ENCODE measurements at regions not wholly inside any gene's neighbourhood (a gene's known extent, or its start where the extent isn't known, plus 50 kb on each side); places are given as distances from the start of the nearest gene placed in this dataset.

DNA sequence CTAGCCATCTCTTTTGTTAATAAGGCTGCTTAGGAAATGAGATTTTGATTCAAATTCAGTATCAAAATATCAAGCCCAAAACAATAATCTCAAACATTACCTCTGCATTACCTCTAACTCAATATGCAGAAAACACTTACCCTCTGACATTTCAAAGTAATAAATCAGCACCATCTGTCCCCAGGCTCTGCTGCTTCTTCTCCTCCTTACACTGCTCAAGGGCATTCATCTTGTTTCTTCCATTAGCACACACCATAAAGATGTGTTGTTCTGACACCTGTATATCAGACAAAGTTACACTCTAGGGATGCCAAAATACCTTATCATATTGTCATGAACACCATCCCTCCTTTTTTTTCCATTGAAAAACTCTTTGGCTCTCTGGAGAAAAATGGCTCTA is 1630.3 kb downstream of the RPA4 start:
- Histone ChIP-seq H3K36me3 (no peaks in the 10 kb centered on the region), H3K9me3 (no peaks in the 10 kb centered on the region), H3K27ac (no peak overlapping the region), H3K4me1 (no peaks in the 10 kb centered on the region), H3K4me3 (no peak overlapping the region), H3K27me3 (no peaks in the 10 kb centered on the region)
- DNase-seq: no peak
- TF ChIP-seq POLR2A (IDR thresholded peaks at IDR 0.05) (no peak), POLR2AphosphoS5 (IDR thresholded peaks at IDR 0.05) (no peak), EP300 (IDR thresholded peaks at IDR 0.05) (no peak)
- TF ChIP-seq, protein P1, sequence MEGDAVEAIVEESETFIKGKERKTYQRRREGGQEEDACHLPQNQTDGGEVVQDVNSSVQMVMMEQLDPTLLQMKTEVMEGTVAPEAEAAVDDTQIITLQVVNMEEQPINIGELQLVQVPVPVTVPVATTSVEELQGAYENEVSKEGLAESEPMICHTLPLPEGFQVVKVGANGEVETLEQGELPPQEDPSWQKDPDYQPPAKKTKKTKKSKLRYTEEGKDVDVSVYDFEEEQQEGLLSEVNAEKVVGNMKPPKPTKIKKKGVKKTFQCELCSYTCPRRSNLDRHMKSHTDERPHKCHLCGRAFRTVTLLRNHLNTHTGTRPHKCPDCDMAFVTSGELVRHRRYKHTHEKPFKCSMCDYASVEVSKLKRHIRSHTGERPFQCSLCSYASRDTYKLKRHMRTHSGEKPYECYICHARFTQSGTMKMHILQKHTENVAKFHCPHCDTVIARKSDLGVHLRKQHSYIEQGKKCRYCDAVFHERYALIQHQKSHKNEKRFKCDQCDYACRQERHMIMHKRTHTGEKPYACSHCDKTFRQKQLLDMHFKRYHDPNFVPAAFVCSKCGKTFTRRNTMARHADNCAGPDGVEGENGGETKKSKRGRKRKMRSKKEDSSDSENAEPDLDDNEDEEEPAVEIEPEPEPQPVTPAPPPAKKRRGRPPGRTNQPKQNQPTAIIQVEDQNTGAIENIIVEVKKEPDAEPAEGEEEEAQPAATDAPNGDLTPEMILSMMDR (IDR thresholded peaks at IDR 0.05): no peak
- intact Hi-C loops (cut with DNase I; ENCODE audit: low total_unique reads): no loop called here

DNA sequence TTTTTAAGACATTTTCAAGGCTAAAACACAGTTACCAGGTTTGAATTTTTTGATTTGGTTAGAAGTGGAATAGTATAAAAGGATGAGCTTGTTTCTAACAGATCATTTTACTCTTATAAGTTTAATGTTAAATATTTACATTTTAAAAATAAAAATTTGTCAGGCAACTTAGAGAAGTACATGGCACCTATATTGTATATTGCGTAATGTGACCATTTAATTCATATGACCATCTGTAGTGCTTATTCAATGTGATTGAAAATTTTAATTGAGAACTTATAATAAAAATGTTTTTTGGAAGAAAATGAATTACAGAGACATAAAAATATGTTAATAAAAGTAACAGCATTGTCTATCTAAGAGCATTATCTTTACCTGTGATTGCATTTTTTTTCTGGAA is 1632.4 kb downstream of the RPA4 start:
- Histone ChIP-seq H3K27me3 (no peaks in the 10 kb centered on the region), H3K4me3 (no peak overlapping the region), H3K36me3 (no peaks in the 10 kb centered on the region), H3K4me1 (no peaks in the 10 kb centered on the region), H3K27ac (no peak overlapping the region), H3K9me3 (no peaks in the 10 kb centered on the region)
- TF ChIP-seq POLR2AphosphoS5 (IDR thresholded peaks at IDR 0.05): no peak
- DNase-seq: no peak
- WGBS, 5 donors: 92 to 98% (median 95%) methylated on average over 1 of the region's 1 CpG
- intact Hi-C loops (cut with DNase I; ENCODE audit: low total_unique reads): no loop called here

GRCh38 chrX:98523026-98523425 is 1639.3 kb downstream of the RPA4 start:
- no peak overlapping the region for H3K4me3 ChIP-seq
- intact Hi-C loops (cut with DNase I; ENCODE audit: low total_unique reads): no loop called here
- H3K27me3 ChIP-seq: no peaks in the 10 kb centered on the region
- H3K4me1 ChIP-seq: no peaks in the 10 kb centered on the region
- H3K9me3 ChIP-seq: no peaks in the 10 kb centered on the region
- no peak overlapping the region for H3K27ac ChIP-seq
- 70 to 86% (median 81%) methylated on average over 3 of the region's 3 CpGs for WGBS, 5 donors
- H3K36me3 ChIP-seq: no peaks in the 10 kb centered on the region
- TF ChIP-seq POLR2AphosphoS5 (IDR thresholded peaks at IDR 0.05) (no peak), POLR2A (IDR thresholded peaks at IDR 0.05) (no peak), EP300 (IDR thresholded peaks at IDR 0.05) (no peak)
- TF ChIP-seq, protein P1 (IDR thresholded peaks at IDR 0.05): no peak
- no peak for DNase-seq

DNA sequence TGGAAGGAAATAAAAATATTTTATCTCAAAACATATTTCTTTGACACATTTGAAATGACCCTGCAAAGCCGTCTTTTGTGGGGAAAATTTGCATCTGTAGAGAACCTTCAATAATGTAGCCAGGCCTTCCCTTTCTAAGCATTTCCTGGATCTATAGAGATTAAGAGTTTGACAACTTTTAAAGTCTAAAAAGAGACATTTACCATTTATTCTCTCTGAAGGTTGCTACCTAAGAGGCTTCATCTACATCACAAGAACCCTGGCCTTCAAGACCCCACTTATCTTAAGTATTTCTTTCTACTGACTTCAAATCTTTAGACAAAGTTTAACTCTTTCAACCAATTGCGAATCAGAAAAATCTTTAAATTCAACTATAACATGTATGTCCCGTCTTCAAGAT is 1639.8 kb downstream of the RPA4 start:
- Histone ChIP-seq H3K27me3 (no peaks in the 10 kb centered on the region), H3K4me3 (no peak overlapping the region), H3K9me3 (no peaks in the 10 kb centered on the region), H3K27ac (no peak overlapping the region), H3K4me1 (no peaks in the 10 kb centered on the region), H3K36me3 (no peaks in the 10 kb centered on the region)
- DNase-seq: no peak
- 67 to 88% (median 83%) methylated on average over 3 of the region's 3 CpGs for WGBS, 5 donors
- intact Hi-C loops (cut with DNase I; ENCODE audit: low total_unique reads): no loop called here
- TF ChIP-seq POLR2AphosphoS5 (IDR thresholded peaks at IDR 0.05) (no peak), POLR2A (IDR thresholded peaks at IDR 0.05) (no peak), EP300 (IDR thresholded peaks at IDR 0.05) (no peak)
- TF ChIP-seq, protein P1 (IDR thresholded peaks at IDR 0.05): no peak

DNA sequence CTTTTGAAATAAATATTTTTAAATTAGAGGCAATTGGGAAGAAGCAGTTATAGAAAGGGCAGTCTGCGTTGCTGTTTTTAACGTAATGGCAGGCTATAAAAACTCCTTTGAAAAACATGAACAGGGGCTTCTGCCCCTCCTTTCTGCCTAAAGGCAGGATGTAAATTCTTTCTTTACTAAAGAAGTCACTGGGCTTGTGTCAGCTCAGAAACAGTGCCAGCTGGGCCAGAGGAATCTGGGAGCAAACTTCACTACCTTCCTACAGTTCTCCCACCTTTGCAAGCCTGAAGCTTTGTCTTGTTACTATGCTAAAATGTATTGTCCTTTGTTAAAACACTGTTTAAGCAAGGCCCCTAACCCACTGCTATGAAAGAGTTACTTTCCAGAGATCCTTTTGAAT is 1664.8 kb downstream of the RPA4 start:
- no peaks in the 10 kb centered on the region for H3K27me3 ChIP-seq
- H3K9me3 ChIP-seq: peaks cover 0 to 4% (median 2%) of the 10 kb centered on the region in 4 donors
- no peak overlapping the region for H3K4me3 ChIP-seq
- no peak overlapping the region for H3K27ac ChIP-seq
- 49 to 70% (median 69%) methylated on average over 2 of the region's 2 CpGs for WGBS, 5 donors
- TF ChIP-seq, protein P1 (IDR thresholded peaks at IDR 0.05): no peak
- TF ChIP-seq EP300 (IDR thresholded peaks at IDR 0.05) (no peak), POLR2AphosphoS5 (IDR thresholded peaks at IDR 0.05) (no peak), POLR2A (IDR thresholded peaks at IDR 0.05) (no peak)
- no peak for DNase-seq
- intact Hi-C loops (cut with DNase I; ENCODE audit: low total_unique reads): no loop called here
- no peaks in the 10 kb centered on the region for H3K36me3 ChIP-seq
- H3K4me1 ChIP-seq: no peaks in the 10 kb centered on the region
